DND-41 (cell line): ENCODE measurements at regions not wholly inside any gene's neighbourhood (a gene's known extent, or its start where the extent isn't known, plus 50 kb on each side); places are given as distances from the start of the nearest gene placed in this dataset.

Source experiments
- ATAC-seq: fragments of 200-7000 bp; cut with Tn5 transposase; 3 replicates; pipeline ENCODE4 v1.9.1; 2021; ENCODE audit warnings: low read depth; ENCODE audit not compliant: insufficient read depth
- DNase-seq: peaks from one replicate; pipeline ENCODE4 v3.0.0-alpha.2; 2020
- H2AFZ ChIP-seq: 2 replicates; pipeline ENCODE4 v1.6.0; 2012; ENCODE audit warnings: low read depth, low read length
- H3K27ac ChIP-seq: 2 replicates; pipeline ENCODE4 v1.5.1; 2012; ENCODE audit warnings: low read length, inconsistent platforms
- H3K27me3 ChIP-seq: fragments of 200-600 bp; sonication (generic); 2 replicates; pipeline ENCODE4 v1.6.0; 2012; ENCODE audit warnings: low read length, mild to moderate bottlenecking, inconsistent platforms; ENCODE audit not compliant: insufficient read depth, poor library complexity
- H3K36me3 ChIP-seq: 2 replicates; pipeline ENCODE4 v1.5.1; 2012; ENCODE audit warnings: low read length, inconsistent platforms; ENCODE audit not compliant: insufficient read depth
- H3K4me1 ChIP-seq: 2 replicates; pipeline ENCODE4 v1.5.1; 2012; ENCODE audit warnings: mild to moderate bottlenecking, low read length; ENCODE audit not compliant: insufficient read depth
- H3K4me2 ChIP-seq: 2 replicates; pipeline ENCODE4 v1.6.0; 2012; ENCODE audit warnings: mild to moderate bottlenecking, moderate library complexity, low read length, inconsistent platforms; ENCODE audit not compliant: insufficient read depth
- H3K4me3 ChIP-seq, 2 experiments: fragments of 200-600 bp in 1 of 2; shearing (Covaris generic) in 1 of 2; 2 replicates each; pipeline ENCODE4 v1.5.1; 2012 to 2016; ENCODE audit warnings: inconsistent platforms in 2 of 2, low read length in 2 of 2, mild to moderate bottlenecking in 2 of 2, low read depth in 1 of 2, moderate library complexity in 1 of 2
- H3K79me2 ChIP-seq: 2 replicates; pipeline ENCODE4 v1.6.0; 2012; ENCODE audit warnings: low read length, inconsistent platforms; ENCODE audit not compliant: insufficient read depth
- H3K9ac ChIP-seq: 2 replicates; pipeline ENCODE4 v1.6.0; 2012; ENCODE audit warnings: low read depth, mild to moderate bottlenecking, inconsistent platforms, low read length, moderate library complexity
- H3K9me3 ChIP-seq: 2 replicates; pipeline ENCODE4 v1.5.1; 2012; ENCODE audit warnings: low read length, moderate library complexity, mild to moderate bottlenecking, inconsistent platforms; ENCODE audit not compliant: insufficient read depth, severe bottlenecking
- H4K20me1 ChIP-seq: 2 replicates; pipeline ENCODE4 v1.6.0; 2012; ENCODE audit warnings: low read length; ENCODE audit not compliant: insufficient read depth
- EZH2 ChIP-seq: IDR thresholded peaks from 3 replicates; pipeline ENCODE4 v1.6.1; 2012; ENCODE audit warnings: borderline replicate concordance, low read depth, mild to moderate bottlenecking, moderate library complexity, low read length, inconsistent platforms; ENCODE audit not compliant: severe bottlenecking
- TF ChIP-seq, protein P1 (sequence below): IDR thresholded peaks from 2 replicates; pipeline ENCODE4 v1.5.1; 2012; ENCODE audit warnings: borderline replicate concordance, low read length, moderate library complexity, mild to moderate bottlenecking; ENCODE audit not compliant: poor library complexity, severe bottlenecking; ENCODE audit errors: extremely low read depth

- TF ChIP-seq EZH2: no peak
- TF ChIP-seq, protein P1, sequence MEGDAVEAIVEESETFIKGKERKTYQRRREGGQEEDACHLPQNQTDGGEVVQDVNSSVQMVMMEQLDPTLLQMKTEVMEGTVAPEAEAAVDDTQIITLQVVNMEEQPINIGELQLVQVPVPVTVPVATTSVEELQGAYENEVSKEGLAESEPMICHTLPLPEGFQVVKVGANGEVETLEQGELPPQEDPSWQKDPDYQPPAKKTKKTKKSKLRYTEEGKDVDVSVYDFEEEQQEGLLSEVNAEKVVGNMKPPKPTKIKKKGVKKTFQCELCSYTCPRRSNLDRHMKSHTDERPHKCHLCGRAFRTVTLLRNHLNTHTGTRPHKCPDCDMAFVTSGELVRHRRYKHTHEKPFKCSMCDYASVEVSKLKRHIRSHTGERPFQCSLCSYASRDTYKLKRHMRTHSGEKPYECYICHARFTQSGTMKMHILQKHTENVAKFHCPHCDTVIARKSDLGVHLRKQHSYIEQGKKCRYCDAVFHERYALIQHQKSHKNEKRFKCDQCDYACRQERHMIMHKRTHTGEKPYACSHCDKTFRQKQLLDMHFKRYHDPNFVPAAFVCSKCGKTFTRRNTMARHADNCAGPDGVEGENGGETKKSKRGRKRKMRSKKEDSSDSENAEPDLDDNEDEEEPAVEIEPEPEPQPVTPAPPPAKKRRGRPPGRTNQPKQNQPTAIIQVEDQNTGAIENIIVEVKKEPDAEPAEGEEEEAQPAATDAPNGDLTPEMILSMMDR: no peak
- no peaks in the 10 kb centered on the region for H3K36me3 ChIP-seq
- H3K27me3 ChIP-seq: no peaks in the 10 kb centered on the region
- no peak overlapping the region for H3K4me2 ChIP-seq
- no peak overlapping the region for H3K9ac ChIP-seq
- no peaks in the 10 kb centered on the region for H4K20me1 ChIP-seq
- no peak overlapping the region for H3K27ac ChIP-seq
- H2AFZ ChIP-seq: no peak overlapping the region
- no peaks in the 10 kb centered on the region for H3K4me1 ChIP-seq
- no peak overlapping the region for H3K4me3 ChIP-seq
- no peaks in the 10 kb centered on the region for H3K9me3 ChIP-seq
- no peak for DNase-seq
- no peaks in the 10 kb centered on the region for H3K79me2 ChIP-seq
- ATAC-seq: no peak
Measured at GRCh38 chr2:180328795-180329422, 321.8 kb upstream of the CWC22 start.

DNA sequence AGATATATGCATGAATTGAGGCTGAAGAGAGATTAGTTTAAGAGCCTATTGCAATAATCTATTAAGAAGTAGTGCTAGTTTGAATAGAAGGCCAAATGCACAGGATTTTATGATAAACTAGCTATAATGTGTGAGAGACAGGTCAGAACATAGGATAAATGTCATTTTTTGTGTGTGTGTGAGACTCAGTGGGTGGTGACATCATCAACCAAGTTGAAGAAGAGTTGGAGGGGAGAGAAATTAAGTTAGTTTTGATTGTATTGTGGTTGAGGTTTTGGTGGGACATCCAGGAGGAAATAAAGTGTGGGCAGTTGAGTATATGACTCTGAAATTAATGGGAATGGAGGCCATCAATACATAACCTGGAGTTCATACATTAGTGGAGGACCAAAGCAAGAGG, 320.1 kb upstream of the CWC22 start:
- H3K4me1 ChIP-seq: no peaks in the 10 kb centered on the region
- DNase-seq: no peak
- H3K9ac ChIP-seq: no peak overlapping the region
- H3K4me3 ChIP-seq: no peak overlapping the region
- H3K79me2 ChIP-seq: no peaks in the 10 kb centered on the region
- no peak for ATAC-seq
- H2AFZ ChIP-seq: no peak overlapping the region
- no peaks in the 10 kb centered on the region for H3K36me3 ChIP-seq
- H3K4me2 ChIP-seq: no peak overlapping the region
- no peak for TF ChIP-seq EZH2
- TF ChIP-seq, protein P1: no peak
- H3K27ac ChIP-seq: no peak overlapping the region
- H3K27me3 ChIP-seq: no peaks in the 10 kb centered on the region
- no peaks in the 10 kb centered on the region for H3K9me3 ChIP-seq
- no peaks in the 10 kb centered on the region for H4K20me1 ChIP-seq

DNA sequence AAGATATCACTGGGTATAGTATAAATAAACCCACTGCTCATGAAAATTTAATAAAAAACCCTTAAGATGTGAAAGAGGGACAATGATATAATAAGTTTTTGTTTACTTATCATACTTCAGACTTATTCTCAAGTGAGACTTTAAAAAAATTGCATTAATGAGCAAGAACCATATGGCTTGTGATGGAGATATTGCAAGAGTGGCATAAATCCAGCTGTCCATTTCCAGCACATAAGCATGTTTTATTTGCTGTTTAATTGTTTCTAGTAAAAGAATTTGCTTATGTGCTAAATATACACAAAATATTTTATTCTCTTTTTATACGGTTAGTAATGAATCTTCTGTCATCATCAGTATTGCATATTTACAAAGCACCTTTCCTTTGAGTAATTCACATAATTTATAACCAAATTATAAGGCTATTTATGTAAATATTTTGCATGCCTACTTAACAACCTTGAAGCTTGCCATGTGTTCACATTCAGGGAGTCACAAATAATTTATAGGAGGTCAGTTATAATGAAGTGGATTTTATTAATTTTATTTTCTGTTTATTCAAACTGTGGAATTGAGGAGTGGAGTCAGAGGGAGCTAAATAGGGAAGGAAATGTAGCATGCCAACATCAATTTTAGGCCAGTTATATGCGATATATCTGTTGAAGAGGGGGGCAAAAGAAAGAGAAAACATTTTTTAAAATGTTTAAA, 318.5 kb upstream of the CWC22 start:
- TF ChIP-seq EZH2: no peak
- TF ChIP-seq, protein P1: no peak
- H3K4me3 ChIP-seq: no peak overlapping the region
- H3K4me2 ChIP-seq: no peak overlapping the region
- no peak overlapping the region for H3K9ac ChIP-seq
- H2AFZ ChIP-seq: no peak overlapping the region
- no peak for ATAC-seq
- no peaks in the 10 kb centered on the region for H3K79me2 ChIP-seq
- H3K9me3 ChIP-seq: no peaks in the 10 kb centered on the region
- no peak overlapping the region for H3K27ac ChIP-seq
- no peaks in the 10 kb centered on the region for H3K27me3 ChIP-seq
- no peaks in the 10 kb centered on the region for H3K4me1 ChIP-seq
- H4K20me1 ChIP-seq: no peaks in the 10 kb centered on the region
- no peak for DNase-seq
- H3K36me3 ChIP-seq: no peaks in the 10 kb centered on the region
